Left kidney (tissue), 1 donor: ENCODE measurements at regions not wholly inside any gene's neighbourhood (a gene's known extent, or its start where the extent isn't known, plus 50 kb on each side); places are given as distances from the start of the nearest gene placed in this dataset.

Experiments used
- DNase-seq: peaks from one replicate; pipeline ENCODE4 v3.0.0-alpha.2; 2013

DNA sequence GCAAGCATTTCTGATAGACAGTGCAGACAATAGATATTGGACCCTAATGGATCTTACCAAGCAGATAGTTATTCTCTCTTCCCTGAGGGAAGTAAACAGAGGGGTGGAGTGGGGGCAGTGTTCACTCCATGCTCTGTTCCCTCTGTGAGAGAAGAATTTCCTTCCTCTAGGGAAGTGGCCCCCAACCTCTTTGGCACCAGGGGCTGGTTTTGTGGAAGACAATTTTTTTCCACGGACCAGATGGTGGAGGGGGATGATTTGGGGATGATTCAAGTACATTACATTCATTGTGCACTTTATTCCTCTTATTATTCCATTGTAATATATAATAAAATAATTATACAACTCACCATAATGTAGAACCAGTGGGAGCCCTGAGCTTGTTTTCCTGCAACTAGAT, 459.9 kb downstream of the ADGRL2 start:
- no peak for DNase-seq

DNA sequence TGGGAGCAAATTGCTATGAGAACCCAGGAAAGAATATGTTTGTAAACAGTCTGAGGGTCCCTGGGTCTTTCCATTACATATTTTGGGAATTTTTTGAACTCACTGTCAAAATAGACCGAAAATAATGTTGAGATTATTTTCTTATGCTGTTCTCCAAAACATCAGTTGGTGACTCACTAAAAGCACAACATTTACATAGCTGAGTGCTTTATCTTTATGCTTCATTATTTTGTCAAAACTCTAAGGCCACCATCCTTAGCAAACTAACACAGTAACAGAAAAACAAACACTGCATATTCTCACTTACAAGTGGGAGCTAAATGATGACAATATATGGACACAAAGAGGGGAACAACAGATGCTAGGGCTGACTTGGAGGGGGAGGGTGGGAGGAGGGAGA, 459.3 kb downstream of the ADGRL2 start:
- no peak for DNase-seq

DNA sequence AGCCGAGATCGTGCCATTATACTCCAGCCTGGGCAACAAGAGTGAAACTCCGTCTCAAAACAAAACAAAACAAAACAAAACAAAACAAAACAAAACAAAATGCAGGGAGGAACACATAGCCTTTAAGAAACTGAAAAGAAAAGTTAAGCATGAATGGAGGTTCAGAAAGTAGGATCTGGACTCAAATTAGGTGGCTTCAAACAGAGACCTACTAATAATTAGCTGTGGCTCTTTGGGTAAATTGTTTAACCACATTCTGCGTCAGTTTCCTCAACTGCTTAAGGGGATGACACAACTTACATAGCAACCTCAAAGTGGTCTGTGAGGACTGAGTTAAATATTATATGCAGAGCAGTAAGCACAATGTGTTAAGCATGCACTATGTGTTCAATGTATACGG, 458.2 kb downstream of the ADGRL2 start:
- DNase-seq, result no peak

- no peak for DNase-seq
Measured at GRCh38 chr1:82246050-82246449, 445.3 kb downstream of the ADGRL2 start.

DNA sequence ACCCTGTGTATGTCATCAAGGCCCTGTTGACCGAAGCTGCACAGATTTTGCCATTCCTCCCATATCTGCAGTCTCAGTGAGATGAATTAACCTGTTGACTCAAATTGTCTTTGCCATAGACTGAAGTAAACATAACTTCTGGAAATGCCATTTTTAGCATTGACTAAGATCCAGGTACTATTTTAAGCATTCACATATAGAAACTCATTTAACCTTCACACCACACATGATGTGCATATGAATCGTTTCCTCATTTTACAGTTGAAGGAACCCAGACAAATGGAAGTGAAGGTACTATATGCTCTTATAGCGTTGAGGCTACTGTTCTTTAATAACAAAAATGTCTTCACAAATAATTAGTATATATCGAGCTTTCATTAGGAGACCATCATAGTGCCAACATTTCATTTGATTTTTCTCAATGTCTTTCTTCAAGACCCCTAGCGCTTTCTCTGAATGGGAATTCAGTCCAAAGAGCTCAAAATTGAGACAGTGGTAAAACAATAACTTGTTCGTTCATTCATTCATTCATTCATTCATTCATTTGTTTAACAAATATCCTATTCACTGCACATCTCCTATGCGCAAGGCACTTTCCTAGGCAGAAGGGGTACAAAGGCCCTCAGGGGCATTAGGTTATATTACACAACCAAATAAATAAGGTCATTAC, 444.7 kb downstream of the ADGRL2 start:
- no peak for DNase-seq

DNA sequence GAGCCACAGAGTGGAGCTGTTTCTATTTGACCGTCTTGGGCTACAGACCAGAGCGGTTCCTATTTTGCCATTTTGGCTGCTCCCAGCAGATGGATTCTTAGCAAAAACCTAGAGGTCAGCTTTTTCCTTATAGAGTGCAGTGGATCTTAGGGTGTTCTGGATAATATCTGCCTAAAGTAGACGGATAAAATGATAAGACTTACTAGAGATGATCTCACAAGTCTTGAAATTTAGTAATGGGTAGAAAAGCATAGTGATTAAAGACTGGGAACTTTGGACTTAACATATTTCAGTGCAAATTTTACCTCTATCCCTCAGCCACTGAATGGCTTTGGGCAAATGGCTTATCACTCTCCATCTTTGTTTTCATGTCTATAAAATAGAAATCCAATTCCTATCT, 439.8 kb downstream of the ADGRL2 start:
- no peak for DNase-seq

DNA sequence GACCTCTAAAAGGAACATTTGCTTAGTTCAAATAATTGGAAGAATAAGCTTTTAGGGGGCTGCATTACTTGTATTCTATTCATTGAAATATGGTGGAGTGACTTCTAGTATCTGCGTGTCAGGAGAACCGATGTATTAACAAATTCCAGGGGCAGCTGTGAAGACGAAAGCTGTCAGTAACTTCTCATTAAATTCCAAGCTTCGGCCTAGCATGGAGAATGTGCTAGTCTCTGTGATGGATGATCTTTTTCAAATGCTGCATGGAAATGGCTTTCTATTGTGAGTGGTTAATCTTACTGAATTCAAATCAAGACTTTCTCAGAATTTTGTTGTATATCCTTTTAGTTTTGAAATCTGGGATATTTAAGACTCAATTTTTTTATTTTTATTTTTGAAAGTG, 429.9 kb downstream of the ADGRL2 start:
- DNase-seq, result no peak

- no peak for DNase-seq
Measured at GRCh38 chr1:82227306-82228095, 426.8 kb downstream of the ADGRL2 start.

DNA sequence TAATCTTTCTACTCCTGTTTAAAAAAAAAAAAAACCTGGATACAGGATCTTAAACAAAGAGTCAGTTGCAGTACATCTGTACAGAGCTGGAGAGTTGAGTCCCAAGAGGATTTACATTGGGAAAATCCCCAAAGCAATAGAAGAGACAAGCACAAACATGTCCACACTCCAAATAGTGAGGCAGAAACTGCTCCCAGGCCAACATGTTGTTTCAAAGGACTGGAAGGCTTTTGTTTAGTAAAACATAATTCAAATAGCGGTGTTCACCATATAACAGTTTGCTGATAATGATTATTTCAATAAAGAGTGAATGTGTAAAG, 425.4 kb downstream of the ADGRL2 start:
- DNase-seq, result no peak

- no peak for DNase-seq
Measured at GRCh38 chr1:82225421-82226185, 424.9 kb downstream of the ADGRL2 start.

DNA sequence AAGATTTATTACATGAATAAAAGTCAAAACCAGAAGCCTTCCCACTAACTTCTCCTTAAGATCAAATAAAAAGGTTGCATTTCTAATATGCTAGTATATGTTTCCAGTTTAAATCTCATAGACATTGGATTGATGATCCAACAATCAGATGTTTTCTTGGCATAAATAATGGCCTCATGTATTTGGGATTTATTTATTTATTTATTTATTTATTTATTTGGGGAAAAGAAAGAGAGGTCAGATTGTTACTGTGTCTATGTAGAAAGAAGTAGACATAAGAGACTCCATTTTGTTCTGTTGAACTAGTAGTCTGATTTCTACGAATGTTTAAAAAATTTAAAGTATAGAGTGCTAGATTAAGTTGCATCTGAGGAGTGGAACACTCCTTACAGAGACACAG, 422.4 kb downstream of the ADGRL2 start:
- DNase-seq, result no peak

GRCh38 chr1:82221721-82222120, 421.0 kb downstream of the ADGRL2 start:
- DNase-seq, result no peak

GRCh38 chr1:82220754-82221153, 420.0 kb downstream of the ADGRL2 start:
- no peak for DNase-seq

DNA sequence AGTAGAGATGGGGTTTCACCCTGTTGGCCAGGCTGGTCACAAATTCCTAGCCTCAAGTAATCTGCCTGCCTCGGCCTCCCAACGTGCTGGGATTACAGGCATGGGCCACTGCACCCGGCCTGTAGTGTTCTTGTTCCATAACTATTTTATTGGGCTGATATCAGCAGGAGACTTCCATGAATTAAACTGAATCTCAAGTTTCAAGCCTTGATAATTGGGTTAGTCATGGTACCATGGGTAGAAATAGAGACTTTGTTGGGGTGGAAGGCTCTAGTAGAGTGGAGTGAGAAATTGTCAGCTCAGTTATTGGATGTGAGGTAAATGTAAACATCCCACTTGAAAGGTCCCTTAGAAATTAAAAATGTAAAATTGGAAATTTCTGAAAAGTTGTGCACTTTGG, 419.1 kb downstream of the ADGRL2 start:
- DNase-seq, result no peak

DNA sequence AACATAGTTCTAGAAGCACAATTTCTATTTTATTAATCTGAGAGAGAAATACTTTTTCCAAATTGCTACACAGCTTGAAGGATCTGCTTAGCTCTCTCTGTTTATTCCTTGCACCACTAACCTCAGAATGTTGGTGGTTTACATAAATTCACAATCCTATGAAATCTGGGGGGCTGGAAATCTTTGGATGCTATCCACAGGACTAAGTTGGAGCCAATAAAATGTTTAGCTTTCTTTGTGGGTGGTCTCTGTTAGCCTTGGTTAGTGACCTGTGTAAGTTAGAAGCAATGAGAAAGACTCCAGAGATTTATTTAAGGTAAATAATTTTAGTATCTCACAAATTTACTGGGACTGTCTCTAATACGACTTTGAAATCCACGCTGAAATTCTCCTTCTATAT, 418.1 kb downstream of the ADGRL2 start:
- DNase-seq, result no peak

- no peak for DNase-seq
Measured at GRCh38 chr1:82215853-82216175, 415.1 kb downstream of the ADGRL2 start.

GRCh38 chr1:82215056-82215852, 414.5 kb downstream of the ADGRL2 start:
- no peak for DNase-seq

GRCh38 chr1:82214606-82215005, 413.9 kb downstream of the ADGRL2 start:
- no peak for DNase-seq

- no peak for DNase-seq
Measured at GRCh38 chr1:82197606-82198005, 396.9 kb downstream of the ADGRL2 start.

GRCh38 chr1:82195245-82195644, 394.5 kb downstream of the ADGRL2 start:
- no peak for DNase-seq

DNA sequence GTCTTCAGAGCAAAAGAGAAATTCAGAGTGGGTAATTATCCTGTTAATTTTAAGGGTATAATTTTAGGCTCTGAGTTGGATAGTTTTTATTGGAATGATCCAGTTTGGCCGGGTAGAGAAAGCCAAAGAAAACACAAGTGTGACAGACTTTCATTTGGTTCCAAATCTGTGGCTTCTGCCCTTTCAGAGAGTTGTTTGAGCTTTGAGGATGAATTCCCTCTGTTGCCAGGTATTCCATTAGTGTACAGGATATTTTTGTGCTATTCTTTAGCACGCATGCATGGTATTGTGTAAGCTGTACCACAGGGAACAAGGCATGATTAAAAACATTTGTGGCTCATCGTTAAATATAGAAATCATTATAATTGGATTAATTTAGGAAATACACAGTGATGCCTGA, 384.4 kb downstream of the ADGRL2 start:
- DNase-seq, result no peak

DNA sequence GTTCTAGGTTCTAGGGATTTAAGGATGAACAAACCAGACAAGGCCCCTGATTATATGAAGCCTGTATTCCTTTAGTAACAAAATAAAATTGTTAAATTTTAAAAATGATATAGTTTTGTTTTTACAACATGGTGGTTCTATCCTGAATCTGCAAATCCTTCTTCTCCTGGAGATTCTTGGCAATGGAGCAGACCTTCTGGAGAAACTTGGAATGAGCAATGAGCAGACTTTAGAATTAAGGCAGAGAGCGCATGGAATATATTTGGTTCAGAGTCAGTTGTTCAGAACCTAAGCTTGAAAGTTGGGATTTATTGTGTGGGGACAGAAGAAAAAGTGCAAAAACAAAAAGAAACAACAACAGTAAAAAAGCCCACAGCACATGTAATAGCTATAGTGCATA, 381.1 kb downstream of the ADGRL2 start:
- no peak for DNase-seq

DNA sequence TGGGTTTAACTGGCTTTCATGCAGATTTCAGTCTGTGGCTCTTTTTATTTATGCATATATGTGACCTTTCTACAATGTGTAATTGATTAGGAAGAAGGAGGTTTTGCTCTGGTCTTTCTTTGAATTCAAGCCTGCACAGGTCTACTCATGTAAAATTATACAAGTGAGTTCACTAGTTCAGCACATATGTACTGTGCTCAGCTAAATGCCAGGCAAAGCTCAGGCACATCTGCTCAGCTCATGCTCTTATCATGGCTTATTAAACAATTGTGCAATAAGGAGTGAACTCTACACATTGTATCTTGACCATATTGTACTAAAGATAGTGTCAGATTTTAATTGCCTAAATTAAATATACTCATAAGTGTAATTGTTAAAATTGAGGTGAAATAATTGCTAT, 378.4 kb downstream of the ADGRL2 start:
- no peak for DNase-seq
